Suppressor macrophage (primary cell): ENCODE measurements at regions not wholly inside any gene's neighbourhood (a gene's known extent, or its start where the extent isn't known, plus 50 kb on each side); places are given as distances from the start of the nearest gene placed in this dataset.

Experiments
- DNase-seq, 4 experiments: peaks; one replicate each; pipeline ENCODE4 v3.0.0-alpha.2; 2020 to 2022

DNA sequence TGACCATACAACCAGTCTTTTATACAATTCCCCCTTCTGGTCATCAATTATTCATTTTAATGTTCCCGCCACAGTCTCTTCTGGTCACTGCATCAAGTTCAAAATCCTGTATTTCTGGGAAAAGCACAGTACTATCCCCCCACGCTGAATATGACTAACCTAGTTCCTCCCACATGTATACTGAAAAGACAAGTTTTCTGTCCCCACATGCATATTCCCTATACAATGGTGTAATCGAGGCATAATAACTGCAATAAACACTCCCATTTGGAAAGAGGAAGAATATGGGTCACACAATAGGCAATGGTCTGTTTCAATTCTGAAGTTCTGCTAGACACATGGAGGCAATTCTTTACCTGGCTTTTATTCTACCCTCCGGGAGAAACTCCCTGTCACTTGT lies 344.9 kb downstream of the EFNA5 start:
- peak in 2 of 4 experiments; percentile 15 to 26 for DNase-seq

DNA sequence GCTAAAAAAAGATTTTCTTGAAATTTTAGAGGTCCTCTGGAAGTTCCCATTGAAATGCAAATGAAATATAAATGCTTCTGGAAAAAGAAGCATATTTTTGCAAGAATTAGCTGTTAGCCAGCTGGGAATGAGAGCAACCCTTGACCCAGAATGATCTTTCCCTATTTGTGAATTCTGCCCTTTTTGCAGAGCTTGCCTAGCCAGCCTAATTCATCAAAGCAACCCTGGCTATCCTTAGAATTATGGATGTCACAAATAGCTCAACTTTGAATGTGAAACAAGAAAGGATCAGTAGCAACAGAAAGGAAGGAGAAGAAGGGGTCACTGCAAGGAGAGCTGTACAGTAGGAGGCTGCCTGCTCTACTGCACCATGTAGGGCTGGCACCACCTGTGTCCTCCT lies 345.9 kb downstream of the EFNA5 start:
- no peak for DNase-seq

DNA sequence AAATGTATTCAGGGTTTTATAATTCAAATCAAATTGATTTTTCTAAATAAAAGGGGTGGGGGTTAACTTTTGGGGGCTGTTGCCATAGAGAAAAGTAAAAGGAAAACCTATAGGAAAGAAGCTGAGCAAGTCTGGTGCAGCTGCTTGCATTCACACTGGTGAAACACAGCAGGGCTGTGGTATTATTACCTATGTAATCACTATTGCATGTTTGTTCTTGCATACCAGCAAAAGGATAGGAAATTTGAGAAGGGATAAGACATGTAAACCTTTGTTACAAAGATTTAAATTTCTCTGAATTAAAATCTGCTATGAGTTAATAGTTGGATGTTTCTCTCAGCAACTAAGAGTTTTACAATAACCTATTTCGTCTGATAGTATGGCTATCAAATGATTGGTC lies 346.7 kb downstream of the EFNA5 start:
- no peak for DNase-seq

DNA sequence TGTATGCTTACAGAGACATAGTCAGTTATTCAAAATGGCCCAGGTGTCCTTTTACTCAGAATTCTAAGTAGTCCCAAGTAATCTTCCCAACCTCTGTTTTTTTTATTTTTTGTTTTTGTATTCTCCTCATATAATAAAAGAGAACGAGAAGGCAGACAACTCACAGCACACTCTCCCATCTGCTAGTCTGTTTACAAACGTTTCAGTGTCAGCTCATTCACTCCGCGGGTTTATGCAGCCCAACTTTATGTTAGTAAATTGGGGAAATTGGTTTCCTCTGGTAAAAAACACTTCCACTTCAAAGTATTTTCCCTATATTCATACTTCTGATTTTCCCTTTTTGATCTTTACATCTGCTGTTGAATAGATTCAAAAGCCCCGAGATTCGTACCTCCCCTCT lies 347.2 kb downstream of the EFNA5 start:
- DNase-seq = no peak

DNA sequence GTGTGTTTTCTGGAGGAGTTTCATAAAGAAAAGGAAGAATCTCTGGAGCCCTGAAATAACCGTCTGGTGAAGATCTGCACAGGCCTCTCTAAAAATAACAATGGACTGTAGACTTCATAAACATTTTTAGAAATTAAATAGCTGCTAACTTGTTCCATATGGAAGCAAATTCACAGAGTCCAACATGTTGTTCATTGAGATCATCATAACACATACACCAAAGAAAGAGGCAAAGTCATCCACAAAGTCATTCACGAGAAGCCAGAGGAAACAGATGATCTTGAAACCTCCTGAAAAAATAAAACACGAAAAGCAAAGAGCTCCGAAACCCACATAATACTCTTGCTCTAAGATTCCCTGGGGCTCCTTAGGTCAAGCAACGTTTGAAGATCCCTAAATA lies 347.8 kb downstream of the EFNA5 start:
- no peak for DNase-seq

DNA sequence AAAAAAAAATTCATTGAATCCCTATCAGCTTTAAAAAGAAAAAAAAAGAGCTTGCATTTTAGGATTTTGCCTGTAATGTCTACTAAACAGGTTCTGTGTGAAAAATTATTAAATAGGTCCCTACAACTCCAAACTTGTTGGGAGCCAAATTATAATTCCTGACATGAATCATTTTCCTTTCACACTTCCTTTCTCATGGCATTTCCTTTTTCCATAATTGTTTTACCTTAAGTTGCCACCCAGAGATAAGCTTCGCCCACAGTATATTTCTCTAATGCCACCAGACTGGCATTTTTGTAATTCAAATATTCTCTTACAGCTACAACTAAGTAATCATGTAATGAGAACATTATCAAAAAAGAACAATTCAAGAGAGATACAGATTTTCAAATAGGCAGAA lies 348.8 kb downstream of the EFNA5 start:
- no peak for DNase-seq

DNA sequence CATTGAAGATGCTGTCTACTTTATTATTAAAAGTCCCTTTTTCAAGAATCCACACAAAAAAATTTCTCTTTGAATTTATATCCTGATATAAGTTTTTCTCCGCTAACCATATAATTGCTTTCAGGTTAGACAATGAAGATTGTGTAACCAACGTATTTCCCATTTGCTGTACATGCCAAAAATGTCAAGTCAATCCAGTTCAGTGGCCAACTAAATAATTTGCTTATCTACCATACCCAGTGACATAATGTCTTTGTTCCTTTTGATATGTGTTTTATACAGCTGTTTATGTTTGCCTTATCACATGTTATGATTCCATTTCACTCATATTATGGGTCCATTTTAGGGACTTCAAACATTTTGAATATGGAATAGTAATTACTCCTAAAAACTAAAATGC lies 349.9 kb downstream of the EFNA5 start:
- no peak for DNase-seq

DNA sequence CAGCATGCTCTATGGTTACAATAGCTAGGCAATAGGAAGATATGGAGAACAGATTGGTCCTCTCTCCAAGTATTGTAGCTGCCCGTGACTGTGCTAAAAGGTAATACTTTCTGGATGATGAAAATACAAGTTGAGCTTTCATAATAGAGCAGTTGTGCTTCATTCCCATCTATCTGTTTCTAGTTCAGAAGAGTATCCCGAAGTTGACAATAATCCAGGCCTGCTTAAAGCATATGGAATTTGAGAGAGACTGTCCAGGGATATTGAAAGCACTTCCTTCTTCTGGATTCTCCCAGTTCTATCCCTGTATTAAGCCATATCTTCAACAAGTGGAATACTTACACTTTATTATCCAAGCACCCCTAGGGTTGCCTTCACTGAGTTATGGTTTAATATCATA lies 350.4 kb downstream of the EFNA5 start:
- DNase-seq = no peak

DNA sequence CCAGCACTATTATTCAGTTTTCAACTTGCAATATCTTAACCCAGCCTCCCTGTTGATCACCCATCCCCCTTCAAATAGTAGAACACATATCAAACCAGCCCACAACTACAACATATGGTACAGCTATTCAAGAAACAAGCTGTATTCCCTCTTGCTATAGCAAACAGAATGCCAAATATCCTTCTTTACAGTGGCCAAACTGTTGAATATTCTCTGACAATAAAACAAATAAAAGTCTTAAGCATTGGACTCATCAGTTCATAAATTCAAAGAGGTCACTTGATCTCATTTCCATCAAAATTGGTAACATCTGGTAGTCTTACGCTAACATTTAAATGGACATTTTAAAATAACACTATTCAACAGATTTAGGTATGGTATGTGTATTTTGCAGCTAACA lies 350.8 kb downstream of the EFNA5 start:
- DNase-seq = no peak

DNA sequence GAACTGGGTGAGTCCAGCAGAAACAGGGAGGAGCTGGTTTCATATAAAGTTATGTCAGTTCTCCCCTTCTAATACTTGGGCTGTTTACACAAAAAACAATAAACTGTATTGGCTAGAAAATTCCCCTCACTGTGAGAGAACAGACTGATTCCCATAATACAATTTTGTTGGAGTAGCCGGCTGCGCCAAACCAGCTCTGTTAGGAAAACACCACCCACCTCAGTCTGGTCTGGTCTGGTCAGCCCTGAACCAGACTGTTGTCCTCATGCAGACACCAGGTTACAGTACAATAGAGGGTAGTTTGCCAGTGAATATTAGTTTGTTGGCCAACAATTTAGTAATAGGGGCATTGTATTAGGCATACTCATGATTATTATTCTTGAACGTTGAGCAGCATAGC lies 356.4 kb downstream of the EFNA5 start:
- no peak for DNase-seq

DNA sequence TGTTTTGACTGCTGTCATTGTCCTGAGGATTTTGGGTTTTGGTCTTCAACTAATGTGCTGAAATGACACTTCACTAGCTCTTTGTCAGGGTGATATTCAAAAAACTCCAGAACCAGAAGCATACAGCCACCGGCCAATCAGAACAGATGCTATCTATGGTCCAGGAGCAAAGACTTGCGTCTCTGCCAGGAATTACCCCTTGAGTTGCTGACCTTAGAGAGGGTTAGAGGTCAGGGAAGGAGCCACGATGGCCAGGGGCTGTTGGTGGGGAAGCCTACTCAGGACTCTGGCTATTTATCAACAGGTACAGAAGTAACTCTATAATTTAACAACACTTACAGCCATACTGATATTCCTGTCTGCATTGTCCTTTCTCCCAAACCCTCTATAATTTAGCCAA lies 356.8 kb downstream of the EFNA5 start:
- DNase-seq = no peak

DNA sequence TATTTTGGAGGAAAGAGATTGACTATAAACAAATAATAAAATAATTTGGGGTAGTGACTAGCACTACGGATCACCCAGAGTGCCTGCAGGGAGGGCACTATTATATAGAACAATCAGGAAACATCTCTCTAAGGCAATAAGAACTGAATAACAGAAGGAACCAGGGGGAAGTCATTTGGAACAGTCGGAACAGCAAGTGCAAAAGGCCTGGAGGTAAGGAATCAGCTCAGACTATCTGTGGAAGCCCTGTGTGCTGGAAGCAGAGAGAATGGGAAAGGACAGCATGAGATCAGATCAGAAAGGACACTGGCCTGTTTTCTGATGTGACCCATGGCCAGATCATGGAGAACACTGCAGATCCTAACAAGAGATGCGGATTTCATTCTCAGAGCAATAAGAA lies 357.6 kb downstream of the EFNA5 start:
- no peak for DNase-seq

DNA sequence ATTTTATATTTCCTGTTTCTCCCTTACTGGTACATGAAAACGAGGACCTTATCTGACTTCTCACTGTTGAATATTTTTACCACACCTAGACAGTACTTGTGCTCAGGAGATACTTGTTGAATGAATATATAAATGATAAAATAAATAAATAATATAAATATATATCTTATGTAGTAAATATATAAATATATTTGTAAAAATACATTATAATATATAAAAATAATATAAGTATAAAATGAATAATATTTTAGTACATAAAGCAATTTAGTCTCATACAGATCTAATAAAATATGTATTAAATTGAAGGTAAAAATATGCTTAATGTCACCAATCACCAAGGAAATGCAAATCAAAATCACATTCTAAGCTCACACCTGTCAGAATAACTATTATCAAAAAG lies 360.6 kb downstream of the EFNA5 start:
- no peak for DNase-seq

DNA sequence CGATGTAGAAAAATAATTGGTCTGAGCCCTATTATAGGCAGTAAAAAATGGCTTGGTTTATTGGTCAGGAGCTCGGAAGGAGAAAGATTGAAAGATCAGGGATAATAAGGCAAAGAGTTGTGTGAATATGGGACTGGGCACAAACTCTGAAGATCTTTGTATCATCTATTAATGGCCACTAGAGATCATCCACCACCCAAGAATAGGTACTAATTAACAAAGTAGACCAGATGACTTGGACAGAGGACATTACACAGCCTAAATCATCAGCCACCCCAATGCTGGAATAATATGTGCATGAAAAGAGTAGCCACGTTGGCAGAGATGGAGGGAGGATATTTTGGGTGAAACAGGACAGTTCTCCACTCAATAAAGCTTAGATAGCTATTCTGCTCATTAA lies 364.1 kb downstream of the EFNA5 start:
- DNase-seq = no peak

DNA sequence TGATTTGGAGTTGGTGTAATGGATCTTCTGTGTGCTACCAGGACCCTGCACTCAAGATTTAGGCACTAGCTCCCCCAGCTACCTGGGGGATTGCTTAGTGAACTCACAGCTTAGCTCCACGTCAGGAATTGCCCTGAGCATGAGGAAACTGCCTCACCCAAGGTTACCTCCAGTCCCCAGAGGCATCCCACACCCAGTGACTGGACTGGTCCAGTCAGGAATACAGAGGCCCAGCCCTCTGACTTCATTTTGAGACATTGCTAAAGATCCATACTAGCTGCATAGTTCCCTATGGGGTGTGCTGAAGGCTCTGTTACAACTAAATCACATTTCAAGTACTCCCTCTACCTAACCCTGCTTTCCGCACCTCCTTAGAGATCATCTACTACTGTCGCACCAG lies 364.7 kb downstream of the EFNA5 start:
- DNase-seq = no peak

DNA sequence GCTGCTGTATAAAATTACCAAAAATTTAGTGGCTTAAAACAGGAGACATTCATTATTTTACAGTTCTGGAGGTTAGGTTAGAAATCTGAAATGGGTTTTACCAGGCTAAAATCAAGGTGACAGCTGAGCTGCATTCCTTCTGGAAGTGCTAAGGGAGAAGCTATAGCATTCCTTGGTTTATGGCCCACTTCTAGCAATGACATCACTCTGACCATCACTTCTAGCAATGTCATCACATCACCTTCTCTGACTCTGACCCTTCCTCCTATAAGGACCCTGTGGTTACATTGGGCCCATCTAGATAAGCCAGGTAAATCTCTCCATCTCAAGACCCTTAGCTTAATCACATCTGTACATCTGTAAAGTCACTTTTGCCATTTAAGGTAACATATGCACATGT lies 366.1 kb downstream of the EFNA5 start:
- DNase-seq = no peak

DNA sequence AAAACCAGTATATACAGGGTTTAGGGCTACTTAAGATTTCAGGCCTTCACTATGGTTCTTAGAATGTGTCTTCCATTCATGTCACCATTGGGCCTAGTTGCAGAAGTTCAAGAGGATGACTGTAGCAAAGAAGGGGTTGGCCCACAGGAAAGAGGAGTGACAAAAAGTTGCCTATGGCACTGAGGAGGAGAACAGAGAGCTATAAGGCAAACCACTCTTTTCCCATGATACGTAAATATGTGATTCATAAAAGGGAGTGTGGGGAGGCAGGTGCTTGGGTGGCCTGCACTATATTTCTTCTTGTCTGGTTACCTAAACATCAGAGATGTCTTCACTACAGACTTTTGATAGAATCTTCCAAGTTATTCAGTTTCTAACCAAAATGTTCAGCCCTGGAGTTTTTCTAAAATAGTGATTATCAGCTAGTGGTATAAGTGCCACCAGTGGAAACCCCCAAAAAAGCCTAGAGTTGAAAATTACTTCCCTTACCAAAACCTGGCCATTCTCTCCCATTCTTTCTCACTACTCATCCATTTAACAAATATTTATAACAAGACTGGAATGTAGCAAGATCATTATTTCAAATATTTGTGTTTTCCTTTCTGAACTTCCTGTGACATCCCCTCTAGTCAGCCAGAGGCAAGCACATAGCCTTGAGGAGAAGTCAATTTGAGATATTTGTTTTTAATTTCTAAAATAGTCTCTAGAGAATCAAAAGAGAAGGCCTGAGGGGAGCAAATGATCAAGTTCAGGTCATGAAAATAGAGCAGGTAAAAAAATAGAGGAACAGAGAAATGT lies 367.4 kb downstream of the EFNA5 start:
- no peak for DNase-seq

DNA sequence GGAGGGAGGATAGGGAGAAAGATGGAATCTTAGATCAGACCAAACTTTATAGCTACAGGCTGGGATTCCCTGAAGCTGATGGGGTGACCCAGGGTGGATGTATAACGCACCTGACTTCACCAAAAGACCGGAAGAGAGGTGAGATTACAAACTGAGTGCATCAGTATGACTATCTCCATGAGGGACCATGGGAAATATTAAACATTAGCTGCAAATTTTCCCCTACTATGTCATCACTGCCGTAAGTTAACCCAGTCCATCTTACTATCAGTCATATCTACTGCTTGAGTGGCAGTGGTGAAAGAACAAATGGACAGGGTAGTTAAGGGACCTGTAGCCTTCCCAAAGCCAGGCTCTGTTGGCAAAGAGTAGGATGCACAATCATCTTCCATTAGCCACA lies 368.3 kb downstream of the EFNA5 start:
- no peak for DNase-seq

DNA sequence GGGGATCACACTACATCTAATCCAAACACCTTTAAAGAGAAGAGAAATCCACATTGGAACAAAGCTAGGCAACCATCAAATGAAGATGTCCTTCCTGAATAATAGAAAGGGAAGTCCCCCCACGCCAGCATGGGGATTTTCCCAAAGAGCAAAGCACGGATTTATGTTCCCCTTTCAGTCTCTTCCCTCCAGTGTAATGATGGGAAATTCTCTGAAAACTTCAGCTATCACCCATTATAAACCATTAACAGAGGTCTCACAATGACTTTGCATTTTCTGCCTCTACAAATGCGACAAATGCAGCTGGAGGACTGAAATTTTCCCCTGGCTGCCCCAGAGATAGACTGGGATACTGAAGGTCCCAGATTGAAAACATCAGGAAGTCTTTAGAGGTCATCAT lies 368.7 kb downstream of the EFNA5 start:
- DNase-seq = peak; percentile 54 to 80 (median 80)

DNA sequence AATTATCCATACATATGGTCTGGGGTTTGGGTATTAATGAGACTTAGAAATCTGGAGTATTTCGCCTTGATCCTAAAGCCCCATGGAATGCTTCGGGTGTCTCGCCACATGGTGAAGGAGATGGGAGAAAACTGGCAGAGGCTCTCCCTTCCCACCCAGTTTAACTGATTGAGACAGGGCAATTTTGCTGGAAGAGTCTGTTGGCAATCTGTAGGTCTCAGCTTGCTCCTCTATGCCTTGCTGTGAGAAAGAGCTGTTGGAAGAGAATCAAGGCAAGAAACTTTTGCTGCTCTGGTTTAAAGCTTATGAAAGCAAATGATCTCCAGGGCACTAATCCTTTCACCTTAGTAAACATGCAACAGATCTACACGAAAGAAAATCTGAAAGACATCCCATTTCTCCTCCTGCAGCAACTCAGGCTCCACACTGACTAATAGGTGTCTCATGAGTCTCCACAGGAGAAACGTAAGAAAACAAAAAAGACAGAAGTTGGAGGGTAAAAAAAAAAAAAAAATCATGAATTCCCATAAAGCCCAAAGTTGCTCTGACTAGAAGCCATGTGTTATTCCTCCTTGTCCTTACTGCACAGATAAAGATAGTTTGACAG lies 369.9 kb downstream of the EFNA5 start:
- no peak for DNase-seq

DNA sequence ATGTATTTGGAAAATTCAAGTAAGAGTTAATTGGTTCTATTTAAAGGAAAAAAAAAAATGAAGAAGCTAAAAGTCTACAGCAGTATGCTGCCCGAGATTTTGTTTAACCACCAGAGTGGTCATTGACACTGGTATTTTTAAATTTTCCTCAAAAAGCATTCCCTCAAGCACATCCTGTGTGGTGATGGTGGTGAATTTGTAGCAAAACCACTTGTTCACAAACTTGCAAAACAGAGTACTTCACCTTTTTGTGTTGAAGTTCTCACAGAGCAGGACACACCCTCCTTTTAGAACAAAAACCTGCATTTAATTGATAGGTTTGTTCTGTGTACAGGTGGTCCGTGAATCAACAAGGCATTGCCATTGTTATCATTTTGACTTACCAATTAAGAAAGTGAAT lies 374.2 kb downstream of the EFNA5 start:
- DNase-seq = no peak

DNA sequence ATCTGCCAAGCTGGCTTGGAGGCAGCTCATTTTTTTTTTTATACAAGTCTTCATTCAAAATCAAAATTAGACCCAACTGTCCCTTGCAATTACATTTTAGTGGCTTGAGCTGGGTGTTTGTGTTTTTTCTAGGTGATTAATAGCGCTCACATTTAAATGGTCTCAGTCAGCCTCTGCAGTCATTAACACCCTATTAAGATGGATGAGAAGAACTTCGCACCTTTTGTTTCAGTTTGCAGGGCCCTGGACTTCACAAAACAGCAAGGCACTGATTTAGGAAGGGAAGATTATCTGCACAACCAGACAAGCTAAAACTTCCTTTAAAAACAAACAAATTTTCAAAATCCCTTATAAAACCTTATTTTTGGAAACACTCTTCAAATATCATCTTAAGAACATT lies 374.8 kb downstream of the EFNA5 start:
- no peak for DNase-seq

DNA sequence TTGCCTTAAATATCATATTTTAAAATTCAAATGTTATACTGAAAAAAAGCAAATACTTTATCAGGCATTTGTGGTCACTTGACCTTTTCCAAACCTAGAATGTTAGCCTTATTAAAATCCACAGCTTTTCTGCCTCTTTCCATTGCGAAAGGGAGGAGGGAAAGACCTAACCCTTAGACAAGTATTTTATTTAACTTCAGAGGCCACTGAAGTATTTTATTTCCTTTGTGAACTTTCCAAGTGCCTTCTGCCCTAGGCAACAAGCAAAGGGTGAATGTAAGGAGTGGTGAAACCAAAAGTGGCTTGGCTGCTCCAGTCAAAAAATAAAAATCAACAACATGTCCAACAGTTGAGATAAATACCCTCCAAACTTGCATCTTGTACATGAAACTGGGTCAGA lies 376.1 kb downstream of the EFNA5 start:
- DNase-seq = no peak

DNA sequence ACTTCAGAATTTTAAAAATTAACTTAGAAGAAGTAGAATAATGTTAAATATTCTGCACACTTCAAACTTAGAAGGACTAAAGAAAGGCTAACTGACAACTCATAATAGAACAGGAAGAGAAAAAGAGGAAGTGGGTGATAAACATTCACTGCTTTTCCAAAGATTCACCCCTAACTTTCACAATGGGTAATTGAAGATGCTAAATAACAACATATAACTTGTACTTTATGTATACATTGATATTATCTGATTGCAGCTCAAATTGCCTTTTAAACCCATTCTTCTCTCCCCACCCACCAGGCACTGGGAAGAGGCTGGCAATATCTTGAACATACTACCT lies 376.6 kb downstream of the EFNA5 start:
- DNase-seq = peak in 3 of 4 experiments; percentile 13 to 77 (median 74)
